OCI-LY7 (cell line): ENCODE measurements at regions not wholly inside any gene's neighbourhood (a gene's known extent, or its start where the extent isn't known, plus 50 kb on each side); places are given as distances from the start of the nearest gene placed in this dataset.

Experiments
- BruUV-seq: library from RNA; stranded (reverse); fragments of 400-500 nt; replicated peaks from 2 replicates; lab custom pipeline; 2021; lab: Mats Ljungman, UMichigan
- CTCF ChIA-PET: fragments of 300-600 bp; sonication (Branson Sonifier 250); formaldehyde crosslinking; loops from one replicate; lab custom pipeline; 2022; ENCODE audit warnings: antibody characterized with exemption; ENCODE audit not compliant: unreplicated experiment; lab: Charles Lee
- POLR2A ChIA-PET: fragments of 300-600 bp; sonication (Branson Sonifier 250); formaldehyde crosslinking; loops from one replicate; lab custom pipeline; 2022; ENCODE audit warnings: antibody characterized with exemption; lab: Charles Lee
- DNase-seq: peaks from one replicate; pipeline ENCODE4 v3.0.0-alpha.2; 2015; ENCODE audit warnings: low spot score
- H2AFZ ChIP-seq: fragments of 200-600 bp; sonication (generic), shearing (Covaris generic); 2 replicates; pipeline ENCODE4 v1.6.1; 2014; ENCODE audit warnings: mild to moderate bottlenecking, antibody characterized with exemption, low read length, moderate library complexity
- H3K27ac ChIP-seq: fragments of 200-600 bp; sonication (generic); 2 replicates; pipeline ENCODE4 v1.5.1; 2014; ENCODE audit warnings: mixed run types, low read depth, mild to moderate bottlenecking, moderate library complexity, low read length, inconsistent platforms; ENCODE audit not compliant: poor library complexity, severe bottlenecking
- H3K36me3 ChIP-seq: fragments of 200-600 bp; sonication (generic); 2 replicates; pipeline ENCODE4 v1.6.1; 2014; ENCODE audit warnings: mild to moderate bottlenecking, antibody characterized with exemption, low read length, moderate library complexity, mixed read lengths; ENCODE audit not compliant: insufficient read depth
- H3K4me1 ChIP-seq: fragments of 200-600 bp; sonication (generic); 2 replicates; pipeline ENCODE4 v1.5.1; 2014; ENCODE audit warnings: mild to moderate bottlenecking, low read length; ENCODE audit not compliant: insufficient read depth, poor library complexity, severe bottlenecking
- H3K4me2 ChIP-seq: fragments of 200-600 bp; sonication (generic); 2 replicates; pipeline ENCODE4 v1.6.1; 2014; ENCODE audit warnings: mild to moderate bottlenecking, low read length
- H3K4me3 ChIP-seq: fragments of 200-600 bp; sonication (generic); 2 replicates; pipeline ENCODE4 v1.5.1; 2014; ENCODE audit warnings: mild to moderate bottlenecking, low read depth, low read length; ENCODE audit not compliant: poor library complexity, severe bottlenecking
- H3K79me2 ChIP-seq: fragments of 200-600 bp; sonication (generic); 2 replicates; pipeline ENCODE4 v1.6.1; 2016; ENCODE audit warnings: low read depth, mild to moderate bottlenecking, low read length, moderate library complexity, mixed read lengths; ENCODE audit not compliant: insufficient read depth
- H3K9me2 ChIP-seq: fragments of 200-600 bp; sonication (generic); 2 replicates; pipeline ENCODE4 v1.6.1; 2016; ENCODE audit warnings: mild to moderate bottlenecking, low read length, mixed read lengths; ENCODE audit not compliant: insufficient read depth
- H3K9me3 ChIP-seq: fragments of 200-600 bp; sonication (generic); 2 replicates; pipeline ENCODE4 v1.6.1; 2014; ENCODE audit warnings: mild to moderate bottlenecking, mixed run types, low read length, mixed read lengths
- H4K20me1 ChIP-seq: fragments of 200-600 bp; sonication (generic); 2 replicates; pipeline ENCODE4 v1.6.1; 2014; ENCODE audit warnings: mild to moderate bottlenecking, antibody characterized with exemption, low read length, moderate library complexity, mixed read lengths; ENCODE audit not compliant: insufficient read depth
- EZH2phosphoT487 ChIP-seq: fragments of 200-600 bp; sonication (generic); IDR thresholded peaks from 2 replicates; pipeline ENCODE4 v1.6.1; 2018; ENCODE audit warnings: low read depth, borderline replicate concordance, mild to moderate bottlenecking, mixed run types, antibody characterized with exemption, low read length, moderate library complexity, mixed read lengths
- intact Hi-C: fragments of 100-400 bp; cut with micrococcal nuclease; formaldehyde crosslinking; loops from one replicate; pipeline ENCODE4 v1.10.0; 2022; ENCODE audit not compliant: unreplicated experiment
- TF ChIP-seq, protein P1 (sequence below): fragments of 200-600 bp; sonication (generic); conservative IDR thresholded peaks from 2 replicates; pipeline ENCODE4 v1.5.1; 2014; ENCODE audit warnings: mild to moderate bottlenecking, antibody characterized with exemption, low read length, moderate library complexity, mixed read lengths

DNA sequence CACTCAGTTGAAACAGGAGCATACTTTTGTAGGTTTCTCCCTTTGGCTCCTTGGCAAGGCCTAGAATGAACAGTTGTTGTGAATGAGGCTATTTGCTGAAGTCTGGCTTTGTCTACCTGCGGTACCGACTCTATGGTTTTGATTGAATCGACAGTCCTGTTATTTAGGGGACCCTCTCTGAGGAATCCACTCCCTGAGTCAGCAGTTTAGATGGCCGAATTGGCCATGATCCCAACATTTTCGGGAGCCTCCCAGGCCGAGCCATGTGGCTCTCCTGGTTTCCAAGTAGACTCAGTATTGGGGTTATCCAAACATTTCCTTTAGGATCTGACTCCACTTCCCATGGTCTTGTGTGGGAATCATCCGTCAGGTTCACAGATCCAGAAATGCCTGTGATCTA, 394.8 kb upstream of the MAF start:
- Histone ChIP-seq H3K79me2 (no peaks in the 10 kb centered on the region), H3K4me2 (no peak overlapping the region), H4K20me1 (no peaks in the 10 kb centered on the region), H3K9me2 (no peaks in the 10 kb centered on the region), H3K27ac (no peak overlapping the region), H3K4me1 (no peaks in the 10 kb centered on the region), H3K36me3 (no peaks in the 10 kb centered on the region), H3K9me3 (no peaks in the 10 kb centered on the region), H3K4me3 (no peak overlapping the region), H2AFZ (no peak overlapping the region)
- ChIA-PET POLR2A (no interaction called here), CTCF (no interaction called here)
- no TSS peak for BruUV-seq
- intact Hi-C loops, result no loop called here
- DNase-seq, result no peak
- no peak for TF ChIP-seq EZH2phosphoT487
- TF ChIP-seq, protein P1, sequence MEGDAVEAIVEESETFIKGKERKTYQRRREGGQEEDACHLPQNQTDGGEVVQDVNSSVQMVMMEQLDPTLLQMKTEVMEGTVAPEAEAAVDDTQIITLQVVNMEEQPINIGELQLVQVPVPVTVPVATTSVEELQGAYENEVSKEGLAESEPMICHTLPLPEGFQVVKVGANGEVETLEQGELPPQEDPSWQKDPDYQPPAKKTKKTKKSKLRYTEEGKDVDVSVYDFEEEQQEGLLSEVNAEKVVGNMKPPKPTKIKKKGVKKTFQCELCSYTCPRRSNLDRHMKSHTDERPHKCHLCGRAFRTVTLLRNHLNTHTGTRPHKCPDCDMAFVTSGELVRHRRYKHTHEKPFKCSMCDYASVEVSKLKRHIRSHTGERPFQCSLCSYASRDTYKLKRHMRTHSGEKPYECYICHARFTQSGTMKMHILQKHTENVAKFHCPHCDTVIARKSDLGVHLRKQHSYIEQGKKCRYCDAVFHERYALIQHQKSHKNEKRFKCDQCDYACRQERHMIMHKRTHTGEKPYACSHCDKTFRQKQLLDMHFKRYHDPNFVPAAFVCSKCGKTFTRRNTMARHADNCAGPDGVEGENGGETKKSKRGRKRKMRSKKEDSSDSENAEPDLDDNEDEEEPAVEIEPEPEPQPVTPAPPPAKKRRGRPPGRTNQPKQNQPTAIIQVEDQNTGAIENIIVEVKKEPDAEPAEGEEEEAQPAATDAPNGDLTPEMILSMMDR, result no peak

DNA sequence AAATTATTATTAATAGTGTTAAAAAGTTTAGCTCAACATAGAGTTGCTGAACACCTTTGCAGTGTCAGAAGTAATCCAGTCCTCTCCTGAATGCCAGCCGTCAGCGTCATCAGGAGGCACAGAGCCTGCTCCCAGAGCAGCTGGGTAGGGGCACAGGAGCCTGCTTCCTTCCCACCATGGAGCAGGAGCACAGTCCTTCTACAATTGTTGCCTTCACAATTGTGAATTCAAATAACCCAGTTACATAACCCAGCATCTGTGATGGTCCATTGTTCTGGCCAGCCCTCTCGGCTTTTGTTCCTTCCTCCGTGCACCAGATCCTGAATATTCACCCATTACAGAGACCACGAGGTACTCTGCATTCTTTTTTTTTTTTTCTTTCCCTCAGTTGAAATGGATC, 393.9 kb upstream of the MAF start:
- TF ChIP-seq, protein P1, result no peak
- TF ChIP-seq EZH2phosphoT487, result no peak
- DNase-seq, result no peak
- H3K36me3 ChIP-seq, result no peaks in the 10 kb centered on the region
- no peak overlapping the region for H3K27ac ChIP-seq
- intact Hi-C loops, result no loop called here
- no peak overlapping the region for H3K4me3 ChIP-seq
- no peak overlapping the region for H3K4me2 ChIP-seq
- no peaks in the 10 kb centered on the region for H3K4me1 ChIP-seq
- no TSS peak for BruUV-seq
- CTCF ChIA-PET, result no interaction called here
- no peaks in the 10 kb centered on the region for H4K20me1 ChIP-seq
- POLR2A ChIA-PET, result interaction anchor here (0.6 to 0.7 kb wide), 2 partner anchors 19 to 21 kb away, joined by 3 read pairs; no protein-coding TSS in a partner anchor
- H2AFZ ChIP-seq, result no peak overlapping the region
- no peaks in the 10 kb centered on the region for H3K9me2 ChIP-seq
- H3K9me3 ChIP-seq, result no peaks in the 10 kb centered on the region
- no peaks in the 10 kb centered on the region for H3K79me2 ChIP-seq

DNA sequence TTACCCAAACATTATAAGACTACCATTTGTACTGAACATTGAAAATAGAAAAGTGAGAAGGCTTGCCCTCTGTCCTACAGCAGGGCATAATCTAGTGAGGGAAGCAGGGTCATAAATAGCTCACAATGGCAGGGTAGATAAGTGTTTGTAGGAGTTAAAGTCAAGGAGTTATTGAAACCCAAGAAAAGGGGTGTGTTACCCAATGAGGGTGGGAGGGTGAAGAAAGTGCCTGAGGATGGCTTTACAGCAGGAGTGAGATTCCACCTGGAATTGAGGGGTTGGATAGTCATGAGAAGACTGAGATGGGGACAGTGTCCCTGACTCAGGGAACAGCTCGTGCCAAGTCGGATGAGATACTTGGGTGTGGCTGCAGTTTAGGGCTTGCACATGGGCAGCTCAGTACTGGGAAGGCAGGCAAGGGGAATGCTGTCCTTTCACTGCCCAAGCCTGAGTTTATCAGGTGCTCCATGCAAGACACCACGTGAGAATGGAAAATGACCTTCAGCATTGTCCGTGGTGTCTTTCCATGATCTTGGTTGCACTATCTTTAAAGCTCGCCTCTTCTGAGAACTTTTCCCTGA, 393.2 kb upstream of the MAF start:
- H3K4me2 ChIP-seq, result no peak overlapping the region
- CTCF ChIA-PET, result no interaction called here

More for the DNA sequence above, 393.2 kb upstream of the MAF start:
- Histone ChIP-seq H3K27ac (no peak overlapping the region), H4K20me1 (no peaks in the 10 kb centered on the region), H3K4me3 (no peak overlapping the region), H3K36me3 (no peaks in the 10 kb centered on the region), H3K9me2 (no peaks in the 10 kb centered on the region), H3K4me1 (no peaks in the 10 kb centered on the region), H2AFZ (no peak overlapping the region), H3K9me3 (no peaks in the 10 kb centered on the region), H3K79me2 (no peaks in the 10 kb centered on the region)
- POLR2A ChIA-PET, result interaction anchor here (0.6 kb wide), 1 partner anchor 20 kb away, joined by 3 read pairs; no protein-coding TSS in a partner anchor
- no peak for TF ChIP-seq EZH2phosphoT487
- TF ChIP-seq, protein P1, result no peak
- BruUV-seq, result no TSS peak
- intact Hi-C loops, result no loop called here
- DNase-seq, result no peak
